ENCODE measurements at regions not wholly inside any gene's neighbourhood (a gene's known extent, or its start where the extent isn't known, plus 50 kb on each side); places are given as distances from the start of the nearest gene placed in this dataset.

DNA sequence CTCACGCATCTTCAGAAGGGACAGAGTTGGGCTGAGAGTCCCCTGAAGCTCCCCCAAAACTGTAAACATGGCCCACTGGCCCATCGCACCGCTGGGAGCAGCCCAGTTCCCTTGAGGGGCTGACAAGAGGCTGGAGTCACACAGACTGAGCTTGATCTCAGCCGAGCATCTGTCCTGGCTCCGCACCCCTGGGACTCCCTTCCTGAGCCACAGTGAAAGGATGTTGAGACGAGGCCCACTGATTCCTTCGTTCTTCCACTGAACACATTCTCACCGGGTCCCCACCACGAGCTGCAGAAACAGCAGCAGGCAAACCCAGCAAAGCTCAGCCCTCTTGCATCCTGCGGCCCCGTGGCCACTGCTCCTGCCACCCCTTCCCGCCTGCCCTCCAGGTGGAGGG lies 145.9 kb upstream of the CIBAR2 start:
- Histone ChIP-seq H3K9ac (ENCODE audit: insufficient read depth in 1 of 2, low read length in 2 of 2) (peak overlapping the region in 1 of 2 donors; percentile 13), H3K27me3 (ENCODE audit: control insufficient read depth in 3 of 3, insufficient read depth in 3 of 3, low read length in 2 of 3) (no peaks in the 10 kb centered on the region), H3K4me1 (ENCODE audit: control insufficient read depth in 5 of 5, insufficient read depth in 5 of 5, low read length in 5 of 5) (peaks cover 0 to 52% (median 11%) of the 10 kb centered on the region in 5 donors), H3K9me3 (ENCODE audit: control insufficient read depth in 4 of 4, insufficient read depth in 3 of 4, low read length in 3 of 4) (no peaks in the 10 kb centered on the region), H3K4me3 (no peak overlapping the region), H3K36me3 (ENCODE audit: control insufficient read depth in 4 of 4, insufficient read depth in 4 of 4, low read length in 4 of 4) (no peaks in the 10 kb centered on the region), H3K27ac (ENCODE audit: low read depth in 1 of 2, low read length in 1 of 2) (no peak overlapping the region)
- 58 to 71% methylated on average over 12 of the region's 12 CpGs for WGBS, 2 donors
- no peak for ATAC-seq (ENCODE audit: insufficient read depth, low FRiP score)
- TF ChIP-seq, protein P1, sequence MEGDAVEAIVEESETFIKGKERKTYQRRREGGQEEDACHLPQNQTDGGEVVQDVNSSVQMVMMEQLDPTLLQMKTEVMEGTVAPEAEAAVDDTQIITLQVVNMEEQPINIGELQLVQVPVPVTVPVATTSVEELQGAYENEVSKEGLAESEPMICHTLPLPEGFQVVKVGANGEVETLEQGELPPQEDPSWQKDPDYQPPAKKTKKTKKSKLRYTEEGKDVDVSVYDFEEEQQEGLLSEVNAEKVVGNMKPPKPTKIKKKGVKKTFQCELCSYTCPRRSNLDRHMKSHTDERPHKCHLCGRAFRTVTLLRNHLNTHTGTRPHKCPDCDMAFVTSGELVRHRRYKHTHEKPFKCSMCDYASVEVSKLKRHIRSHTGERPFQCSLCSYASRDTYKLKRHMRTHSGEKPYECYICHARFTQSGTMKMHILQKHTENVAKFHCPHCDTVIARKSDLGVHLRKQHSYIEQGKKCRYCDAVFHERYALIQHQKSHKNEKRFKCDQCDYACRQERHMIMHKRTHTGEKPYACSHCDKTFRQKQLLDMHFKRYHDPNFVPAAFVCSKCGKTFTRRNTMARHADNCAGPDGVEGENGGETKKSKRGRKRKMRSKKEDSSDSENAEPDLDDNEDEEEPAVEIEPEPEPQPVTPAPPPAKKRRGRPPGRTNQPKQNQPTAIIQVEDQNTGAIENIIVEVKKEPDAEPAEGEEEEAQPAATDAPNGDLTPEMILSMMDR (IDR thresholded peaks at IDR 0.05; ENCODE audit: control extremely low read depth, extremely low read depth), result no peak
- no peak for DNase-seq

DNA sequence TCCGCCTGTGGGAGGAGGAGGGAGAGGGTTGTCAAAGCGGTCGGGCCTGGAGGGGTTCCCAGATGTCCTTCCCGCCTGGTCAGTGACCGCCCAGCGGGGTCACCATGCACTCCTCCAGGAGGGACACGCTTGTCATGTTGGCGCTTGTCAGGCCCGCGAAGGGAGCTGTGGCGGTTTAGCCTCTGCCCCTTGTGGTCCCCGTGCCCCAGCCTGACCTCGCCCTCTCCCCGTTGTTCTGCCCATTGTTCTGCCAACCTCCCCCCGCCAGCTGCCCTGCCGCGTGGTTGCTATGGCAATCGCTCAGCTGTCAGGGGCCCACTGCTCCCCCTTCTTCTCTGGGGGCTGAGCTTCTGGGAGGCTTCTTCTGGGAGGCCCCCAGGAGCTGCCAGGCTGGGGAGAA lies 146.4 kb upstream of the CIBAR2 start:
- Histone ChIP-seq H3K4me1 (ENCODE audit: control insufficient read depth in 5 of 5, insufficient read depth in 5 of 5, low read length in 5 of 5) (peaks cover 0 to 54% (median 13%) of the 10 kb centered on the region in 5 donors), H3K36me3 (ENCODE audit: control insufficient read depth in 4 of 4, insufficient read depth in 4 of 4, low read length in 4 of 4) (no peaks in the 10 kb centered on the region), H3K27me3 (ENCODE audit: control insufficient read depth in 3 of 3, insufficient read depth in 3 of 3, low read length in 2 of 3) (no peaks in the 10 kb centered on the region), H3K9me3 (ENCODE audit: control insufficient read depth in 4 of 4, insufficient read depth in 3 of 4, low read length in 3 of 4) (no peaks in the 10 kb centered on the region), H3K27ac (ENCODE audit: low read depth in 1 of 2, low read length in 1 of 2) (no peak overlapping the region), H3K4me3 (no peak overlapping the region), H3K9ac (ENCODE audit: insufficient read depth in 1 of 2, low read length in 2 of 2) (no peak overlapping the region)
- TF ChIP-seq, protein P1 (IDR thresholded peaks at IDR 0.05; ENCODE audit: control extremely low read depth, extremely low read depth), result no peak
- no peak for ATAC-seq (ENCODE audit: insufficient read depth, low FRiP score)
- peak; percentile 58 to 64 (median 63) for DNase-seq
- 26 to 45% methylated on average over 17 to 18 of the region's 18 CpGs for WGBS, 2 donors

DNA sequence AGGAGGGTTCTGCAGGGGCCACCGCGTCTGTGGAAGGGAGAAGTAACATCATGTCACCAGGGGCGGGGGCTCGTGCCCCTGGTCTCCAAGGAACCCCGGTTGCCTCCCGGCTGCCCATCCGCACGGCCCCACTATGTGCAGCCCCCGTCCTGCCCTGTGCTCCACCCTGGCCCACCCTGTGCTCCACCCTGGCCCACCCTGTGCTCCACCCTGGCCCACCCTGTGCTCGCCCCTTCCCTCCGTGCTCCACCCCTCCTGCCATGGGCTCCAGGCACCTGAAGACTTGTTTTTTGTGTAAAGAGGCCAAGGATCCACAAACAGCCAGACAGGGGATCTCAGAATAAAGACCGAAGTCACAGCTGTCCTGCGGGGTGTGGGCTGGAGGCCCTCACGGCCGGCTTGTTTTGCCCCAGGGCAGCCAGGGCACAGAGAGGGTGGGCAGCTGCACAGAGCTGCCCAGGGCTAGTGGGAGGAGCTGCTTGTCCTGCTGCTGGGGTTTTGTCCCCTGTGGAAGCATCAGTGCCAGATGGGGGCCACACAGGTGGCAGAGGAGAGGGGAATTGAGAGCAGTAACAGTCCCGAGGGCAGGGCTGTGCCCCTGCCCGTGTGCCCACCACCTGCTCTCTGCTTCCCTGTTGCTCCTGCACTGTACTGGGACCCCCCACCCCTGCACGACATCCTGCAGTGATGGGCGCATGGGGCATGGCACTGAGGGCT lies 147.0 kb upstream of the CIBAR2 start:
- H3K9me3 ChIP-seq (ENCODE audit: control insufficient read depth in 4 of 4, insufficient read depth in 3 of 4, low read length in 3 of 4), result no peaks in the 10 kb centered on the region
- no peak overlapping the region for H3K4me3 ChIP-seq
- H3K27me3 ChIP-seq (ENCODE audit: control insufficient read depth in 3 of 3, insufficient read depth in 3 of 3, low read length in 2 of 3), result no peaks in the 10 kb centered on the region
- H3K27ac ChIP-seq (ENCODE audit: low read depth in 1 of 2, low read length in 1 of 2), result no peak overlapping the region
- no peaks in the 10 kb centered on the region for H3K36me3 ChIP-seq (ENCODE audit: control insufficient read depth in 4 of 4, insufficient read depth in 4 of 4, low read length in 4 of 4)
- peaks cover 0 to 60% (median 15%) of the 10 kb centered on the region in 5 donors for H3K4me1 ChIP-seq (ENCODE audit: control insufficient read depth in 5 of 5, insufficient read depth in 5 of 5, low read length in 5 of 5)
- no peak for ATAC-seq (ENCODE audit: insufficient read depth, low FRiP score)
- WGBS, 2 donors, result 55 to 75% methylated on average over 16 to 19 of the region's 19 CpGs
- no peak overlapping the region for H3K9ac ChIP-seq (ENCODE audit: insufficient read depth in 1 of 2, low read length in 2 of 2)
- DNase-seq, result no peak
- TF ChIP-seq, protein P1 (IDR thresholded peaks at IDR 0.05; ENCODE audit: control extremely low read depth, extremely low read depth), result no peak

DNA sequence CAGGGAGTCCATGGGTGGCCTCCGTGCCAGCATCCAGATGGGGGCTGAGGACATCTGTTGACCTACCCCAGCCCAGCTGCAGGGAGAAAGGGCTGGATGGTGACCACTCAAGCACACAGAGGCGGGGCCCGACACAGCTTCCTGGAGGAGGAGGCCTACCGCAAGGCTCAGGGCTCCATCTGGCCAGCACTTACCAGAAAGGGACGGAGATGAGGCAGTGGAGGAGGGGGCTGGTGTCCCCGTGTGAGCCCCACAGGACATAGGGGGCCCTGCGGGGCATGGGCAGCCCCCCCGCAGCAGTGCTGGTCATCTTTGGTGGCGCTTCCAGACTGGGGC lies 147.5 kb upstream of the CIBAR2 start:
- Histone ChIP-seq H3K27ac (ENCODE audit: low read depth in 1 of 2, low read length in 1 of 2) (no peak overlapping the region), H3K9ac (ENCODE audit: insufficient read depth in 1 of 2, low read length in 2 of 2) (no peak overlapping the region), H3K27me3 (ENCODE audit: control insufficient read depth in 3 of 3, insufficient read depth in 3 of 3, low read length in 2 of 3) (no peaks in the 10 kb centered on the region), H3K9me3 (ENCODE audit: control insufficient read depth in 4 of 4, insufficient read depth in 3 of 4, low read length in 3 of 4) (no peaks in the 10 kb centered on the region), H3K4me3 (no peak overlapping the region), H3K4me1 (ENCODE audit: control insufficient read depth in 5 of 5, insufficient read depth in 5 of 5, low read length in 5 of 5) (peaks cover 0 to 63% (median 15%) of the 10 kb centered on the region in 5 donors), H3K36me3 (ENCODE audit: control insufficient read depth in 4 of 4, insufficient read depth in 4 of 4, low read length in 4 of 4) (no peaks in the 10 kb centered on the region)
- DNase-seq, result no peak
- ATAC-seq (ENCODE audit: insufficient read depth, low FRiP score), result no peak
- 84 to 86% methylated on average over 9 of the region's 9 CpGs for WGBS, 2 donors
- TF ChIP-seq, protein P1 (IDR thresholded peaks at IDR 0.05; ENCODE audit: control extremely low read depth, extremely low read depth), result no peak
